ENCODE measurements at regions not wholly inside any gene's neighbourhood (a gene's known extent, or its start where the extent isn't known, plus 50 kb on each side); places are given as distances from the start of the nearest gene placed in this dataset.

DNA sequence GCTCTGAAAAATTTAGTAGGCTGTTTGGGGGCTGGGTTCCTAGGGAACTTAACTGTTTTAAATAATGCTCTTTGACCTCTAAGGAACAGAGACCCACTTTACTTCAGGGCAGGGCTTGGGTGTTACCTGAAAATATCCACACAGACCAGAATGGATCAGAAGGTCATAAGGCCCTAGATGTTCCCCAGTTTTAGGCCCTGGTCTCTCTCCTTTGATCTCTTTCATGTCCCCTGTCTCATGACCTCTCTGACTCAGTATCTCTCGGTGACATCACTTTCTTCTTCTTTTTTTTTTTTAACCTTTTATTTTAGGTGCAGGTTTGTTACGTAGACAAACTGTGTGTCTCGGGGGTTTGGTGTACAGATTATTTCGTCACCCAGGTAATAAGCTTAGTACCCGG is 272.1 kb upstream of the SGK1 start:
- Histone ChIP-seq H3K4me1 (no peaks in the 10 kb centered on the region), H3K9me3 (ENCODE audit: low read depth) (no peaks in the 10 kb centered on the region), H3K36me3 (no peaks in the 10 kb centered on the region), H3F3A (ENCODE audit: low read depth) (no peaks in the 10 kb centered on the region), H3K27ac (no peak overlapping the region), H3K4me2 (no peak overlapping the region), H3K4me3 (no peak overlapping the region), H3K79me2 (ENCODE audit: low read depth) (no peaks in the 10 kb centered on the region), H3K27me3 (no peaks in the 10 kb centered on the region), H3K9ac (no peak overlapping the region), H2AFZ (replicated peaks) (no peak overlapping the region), H4K20me1 (ENCODE audit: low read depth) (no peaks in the 10 kb centered on the region)
- Mint-ChIP-seq H3K9me3 (no peaks in the 10 kb centered on the region), H3K27ac (no peak overlapping the region), H3K4me3 (no peak overlapping the region), H3K36me3 (no peaks in the 10 kb centered on the region), H3K4me1 (peaks cover 22% of the 10 kb centered on the region), H3K27me3 (ENCODE audit: insufficient read depth, low read depth) (peaks cover 6% of the 10 kb centered on the region)
- no peak for DNase-seq (ENCODE audit: low spot score)
- TF ChIP-seq, protein P1, sequence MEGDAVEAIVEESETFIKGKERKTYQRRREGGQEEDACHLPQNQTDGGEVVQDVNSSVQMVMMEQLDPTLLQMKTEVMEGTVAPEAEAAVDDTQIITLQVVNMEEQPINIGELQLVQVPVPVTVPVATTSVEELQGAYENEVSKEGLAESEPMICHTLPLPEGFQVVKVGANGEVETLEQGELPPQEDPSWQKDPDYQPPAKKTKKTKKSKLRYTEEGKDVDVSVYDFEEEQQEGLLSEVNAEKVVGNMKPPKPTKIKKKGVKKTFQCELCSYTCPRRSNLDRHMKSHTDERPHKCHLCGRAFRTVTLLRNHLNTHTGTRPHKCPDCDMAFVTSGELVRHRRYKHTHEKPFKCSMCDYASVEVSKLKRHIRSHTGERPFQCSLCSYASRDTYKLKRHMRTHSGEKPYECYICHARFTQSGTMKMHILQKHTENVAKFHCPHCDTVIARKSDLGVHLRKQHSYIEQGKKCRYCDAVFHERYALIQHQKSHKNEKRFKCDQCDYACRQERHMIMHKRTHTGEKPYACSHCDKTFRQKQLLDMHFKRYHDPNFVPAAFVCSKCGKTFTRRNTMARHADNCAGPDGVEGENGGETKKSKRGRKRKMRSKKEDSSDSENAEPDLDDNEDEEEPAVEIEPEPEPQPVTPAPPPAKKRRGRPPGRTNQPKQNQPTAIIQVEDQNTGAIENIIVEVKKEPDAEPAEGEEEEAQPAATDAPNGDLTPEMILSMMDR (IDR thresholded peaks at IDR 0.05): no peak
- TF ChIP-seq EZH2phosphoT487 (IDR thresholded peaks at IDR 0.05) (no peak), EZH2 (IDR thresholded peaks at IDR 0.05) (no peak)

DNA sequence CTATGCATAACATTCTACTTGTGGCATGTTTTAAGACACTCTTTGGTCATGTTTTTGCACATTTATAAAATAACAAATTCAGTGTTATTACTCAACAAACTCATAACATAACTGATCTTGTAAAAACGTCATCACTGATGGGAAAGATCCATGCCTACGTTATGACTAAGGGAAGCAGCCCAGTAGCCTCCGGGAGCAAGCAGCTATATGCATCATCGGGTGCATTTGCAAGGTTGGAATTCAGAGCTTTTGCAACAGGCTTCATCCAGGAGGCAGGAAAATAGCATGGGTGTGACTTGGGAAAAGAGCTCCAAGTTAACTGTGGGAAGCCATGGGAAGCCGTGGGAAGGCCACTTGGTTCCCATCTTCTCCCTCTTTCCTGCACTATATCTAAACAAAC is 271.6 kb upstream of the SGK1 start:
- Histone ChIP-seq H3K79me2 (ENCODE audit: low read depth) (no peaks in the 10 kb centered on the region), H3K27ac (no peak overlapping the region), H3K27me3 (no peaks in the 10 kb centered on the region), H3K4me2 (no peak overlapping the region), H2AFZ (replicated peaks) (no peak overlapping the region), H3K4me1 (no peaks in the 10 kb centered on the region), H3K9ac (no peak overlapping the region), H4K20me1 (ENCODE audit: low read depth) (no peaks in the 10 kb centered on the region), H3F3A (ENCODE audit: low read depth) (no peaks in the 10 kb centered on the region), H3K4me3 (no peak overlapping the region), H3K9me3 (ENCODE audit: low read depth) (no peaks in the 10 kb centered on the region), H3K36me3 (no peaks in the 10 kb centered on the region)
- H3K9me3 Mint-ChIP-seq: no peaks in the 10 kb centered on the region
- H3K27me3 Mint-ChIP-seq (ENCODE audit: insufficient read depth, low read depth): peaks cover 9% of the 10 kb centered on the region
- no peaks in the 10 kb centered on the region for H3K36me3 Mint-ChIP-seq
- H3K4me1 Mint-ChIP-seq: peaks cover 26% of the 10 kb centered on the region
- H3K27ac Mint-ChIP-seq: no peak overlapping the region
- no peak for TF ChIP-seq EZH2 (IDR thresholded peaks at IDR 0.05)
- TF ChIP-seq, protein P1 (IDR thresholded peaks at IDR 0.05): no peak
- TF ChIP-seq EZH2phosphoT487 (IDR thresholded peaks at IDR 0.05): no peak
- no peak for DNase-seq (ENCODE audit: low spot score)
- no peak overlapping the region for H3K4me3 Mint-ChIP-seq

DNA sequence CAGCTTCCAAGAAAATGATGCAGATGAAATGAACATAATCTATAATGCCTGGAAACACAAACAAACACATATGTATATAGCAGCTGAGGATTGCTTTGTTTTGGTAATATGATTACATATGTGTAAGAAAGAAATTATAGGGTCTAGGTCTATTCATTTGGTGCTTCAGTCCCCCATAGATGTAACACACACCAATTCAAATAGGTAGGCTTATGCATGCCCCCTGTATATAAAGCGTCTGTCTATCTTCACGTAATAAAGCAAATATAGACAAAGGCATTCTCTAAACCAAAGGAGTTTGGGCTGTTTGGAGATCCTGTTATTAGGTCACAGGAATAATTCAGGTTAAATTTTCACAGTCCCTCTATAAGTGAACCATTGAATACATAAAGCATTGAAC is 270.4 kb upstream of the SGK1 start:
- TF ChIP-seq, protein P1 (IDR thresholded peaks at IDR 0.05): no peak
- no peak for TF ChIP-seq EZH2 (IDR thresholded peaks at IDR 0.05)
- no peak for TF ChIP-seq EZH2phosphoT487 (IDR thresholded peaks at IDR 0.05)
- Histone ChIP-seq H3K27me3 (no peaks in the 10 kb centered on the region), H3K27ac (no peak overlapping the region), H3K79me2 (ENCODE audit: low read depth) (no peaks in the 10 kb centered on the region), H3K4me1 (no peaks in the 10 kb centered on the region), H3K4me3 (no peak overlapping the region), H4K20me1 (ENCODE audit: low read depth) (no peaks in the 10 kb centered on the region), H3K9ac (no peak overlapping the region), H3F3A (ENCODE audit: low read depth) (no peaks in the 10 kb centered on the region), H2AFZ (replicated peaks) (no peak overlapping the region), H3K9me3 (ENCODE audit: low read depth) (no peaks in the 10 kb centered on the region), H3K4me2 (no peak overlapping the region), H3K36me3 (no peaks in the 10 kb centered on the region)
- Mint-ChIP-seq H3K27ac (no peak overlapping the region), H3K4me3 (no peak overlapping the region), H3K27me3 (ENCODE audit: insufficient read depth, low read depth) (peaks cover 9% of the 10 kb centered on the region), H3K9me3 (no peaks in the 10 kb centered on the region), H3K36me3 (no peaks in the 10 kb centered on the region), H3K4me1 (peaks cover 19% of the 10 kb centered on the region)
- DNase-seq (ENCODE audit: low spot score): no peak

DNA sequence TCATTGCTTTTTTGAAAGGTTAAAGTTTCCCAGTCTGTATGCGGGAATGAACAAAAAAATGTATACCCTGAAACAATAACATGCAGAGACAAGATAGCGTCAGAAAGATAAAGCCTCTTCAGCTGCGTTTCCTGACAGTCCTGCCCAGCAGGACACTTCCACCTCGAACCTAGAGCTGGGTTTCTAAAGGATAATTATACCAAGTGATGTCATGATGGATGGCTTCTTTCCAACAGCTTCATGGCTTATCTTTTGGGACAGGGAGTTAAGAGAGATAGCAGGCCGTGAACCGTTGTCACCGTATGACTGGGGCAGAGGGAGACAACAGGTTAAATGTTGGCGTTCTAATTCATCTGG is 267.6 kb upstream of the SGK1 start:
- H3K4me1 Mint-ChIP-seq: peaks cover 12% of the 10 kb centered on the region
- no peak for DNase-seq (ENCODE audit: low spot score)
- Histone ChIP-seq H3F3A (ENCODE audit: low read depth) (no peaks in the 10 kb centered on the region), H3K4me3 (no peak overlapping the region), H3K27ac (no peak overlapping the region), H3K4me2 (no peak overlapping the region), H3K9ac (no peak overlapping the region), H2AFZ (replicated peaks) (no peak overlapping the region), H4K20me1 (ENCODE audit: low read depth) (no peaks in the 10 kb centered on the region), H3K4me1 (no peaks in the 10 kb centered on the region), H3K36me3 (no peaks in the 10 kb centered on the region), H3K79me2 (ENCODE audit: low read depth) (no peaks in the 10 kb centered on the region), H3K9me3 (ENCODE audit: low read depth) (no peaks in the 10 kb centered on the region), H3K27me3 (no peaks in the 10 kb centered on the region)
- H3K27ac Mint-ChIP-seq: no peak overlapping the region
- H3K4me3 Mint-ChIP-seq: no peak overlapping the region
- H3K27me3 Mint-ChIP-seq (ENCODE audit: insufficient read depth, low read depth): peaks cover 7% of the 10 kb centered on the region
- H3K9me3 Mint-ChIP-seq: no peaks in the 10 kb centered on the region
- no peak for TF ChIP-seq EZH2phosphoT487 (IDR thresholded peaks at IDR 0.05)
- TF ChIP-seq, protein P1 (IDR thresholded peaks at IDR 0.05): no peak
- TF ChIP-seq EZH2 (IDR thresholded peaks at IDR 0.05): no peak
- no peaks in the 10 kb centered on the region for H3K36me3 Mint-ChIP-seq

Measured in neural progenitor cell (in vitro differentiated cells).